AML-193 (cell line): ENCODE measurements at regions not wholly inside any gene's neighbourhood (a gene's known extent, or its start where the extent isn't known, plus 50 kb on each side); places are given as distances from the start of the nearest gene placed in this dataset.
"Not testable (repeated sequence)": the region's sequence is repeated elsewhere in the genome, so short reads cannot be mapped to it uniquely, and the experiment has no call there.

Source experiments
- DNase-seq, 2 experiments: peaks; one replicate each; lab custom pipeline; 2025; lab: John Stamatoyannopoulos, UW

DNA sequence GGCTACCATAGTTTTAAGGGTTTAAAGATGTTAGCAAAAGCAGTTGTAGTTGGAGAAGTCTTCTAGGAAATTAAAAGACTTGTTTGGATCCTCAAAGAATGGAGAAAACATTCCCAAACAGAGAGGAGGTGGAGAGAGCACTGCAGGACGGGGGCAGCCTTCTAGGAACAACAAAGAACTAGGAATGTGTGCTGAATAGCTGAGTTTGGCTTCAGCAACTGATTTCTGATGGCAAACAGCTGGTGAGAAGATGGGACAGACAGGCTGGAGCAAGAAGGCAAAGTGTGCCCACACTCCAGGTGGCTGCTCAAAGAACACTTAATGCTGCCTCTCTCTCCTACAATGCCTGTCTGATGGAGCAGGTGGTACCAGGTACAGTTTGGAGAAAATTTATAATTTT lies 1331.1 kb downstream of the ADGRL3 start:
- no peak for DNase-seq

DNA sequence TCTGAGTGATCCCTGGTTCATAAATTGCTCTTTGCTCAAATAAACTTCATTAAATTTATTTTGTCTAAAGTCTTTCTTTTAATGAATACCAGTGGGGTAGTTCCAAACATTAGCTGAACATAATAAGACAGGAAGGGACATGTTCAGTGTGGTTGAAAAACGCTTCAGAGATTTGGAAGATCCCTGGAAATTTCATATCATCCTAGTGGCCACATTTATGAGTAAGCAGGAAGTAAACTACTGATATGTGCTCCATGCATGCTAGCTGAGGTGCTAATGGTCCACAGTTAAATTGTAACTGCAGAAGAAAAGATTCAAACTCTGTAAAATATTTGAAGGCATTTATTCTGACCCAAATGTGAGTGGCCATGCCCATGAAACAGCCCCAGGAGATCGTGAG lies 1328.7 kb downstream of the ADGRL3 start:
- DNase-seq, result no peak

DNA sequence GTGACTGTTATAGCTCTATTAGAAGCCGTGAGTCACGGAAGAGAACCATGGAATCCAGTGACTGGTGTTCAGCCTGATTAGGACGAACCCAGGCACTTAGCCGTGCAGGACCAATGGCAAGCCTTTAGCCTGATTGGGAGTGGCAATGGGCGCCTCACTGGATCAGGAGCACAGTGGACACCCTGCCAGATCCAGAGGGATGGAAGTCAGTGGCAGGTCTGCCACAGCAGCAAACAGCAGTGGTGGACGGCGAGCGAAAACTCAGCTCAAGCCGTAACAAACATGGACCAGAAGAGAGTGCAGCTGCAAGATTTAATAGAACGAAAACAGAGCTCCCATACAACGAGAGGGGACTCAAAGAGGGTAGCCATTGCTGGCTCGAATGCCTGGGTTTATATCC lies 1326.5 kb downstream of the ADGRL3 start:
- DNase-seq, result no peak

DNA sequence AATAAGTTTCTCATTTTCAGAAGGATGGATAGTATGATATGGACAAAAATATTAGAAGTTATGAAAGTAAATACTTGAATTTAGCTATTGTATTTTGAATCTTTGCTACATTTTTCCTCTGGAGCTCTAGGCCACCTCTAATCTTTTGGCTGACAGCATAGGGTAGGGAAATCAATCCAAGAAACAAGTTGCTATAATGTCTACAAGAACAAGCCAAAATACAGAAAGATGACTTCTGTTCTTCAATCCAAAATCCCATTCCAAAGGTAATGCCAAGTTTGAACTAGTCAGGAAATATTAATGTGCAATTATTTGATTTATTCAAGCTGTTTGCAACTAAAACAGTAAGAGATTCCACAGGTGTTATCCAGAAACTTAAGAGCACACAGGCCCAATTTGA lies 1323.1 kb downstream of the ADGRL3 start:
- DNase-seq, result no peak

DNA sequence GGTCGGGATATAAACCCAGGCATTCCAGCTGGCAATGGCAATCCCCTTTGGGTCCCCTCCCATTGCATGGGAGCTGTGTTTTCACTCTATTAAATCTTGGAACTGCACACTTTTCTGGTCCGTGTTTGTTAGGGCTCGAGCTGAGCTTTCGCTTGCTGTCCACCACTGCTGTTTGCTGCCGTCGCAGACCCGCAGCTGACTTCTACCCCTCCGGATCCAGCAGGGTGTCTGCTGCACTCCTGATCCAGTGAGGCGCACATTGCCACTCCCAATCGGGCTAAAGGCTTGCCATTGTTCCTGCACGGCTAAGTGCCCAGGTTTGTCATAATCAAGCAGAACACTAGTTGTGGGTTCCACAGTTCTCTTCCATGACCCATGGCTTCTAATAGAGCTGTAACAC lies 1322.1 kb downstream of the ADGRL3 start:
- DNase-seq, result no peak

DNA sequence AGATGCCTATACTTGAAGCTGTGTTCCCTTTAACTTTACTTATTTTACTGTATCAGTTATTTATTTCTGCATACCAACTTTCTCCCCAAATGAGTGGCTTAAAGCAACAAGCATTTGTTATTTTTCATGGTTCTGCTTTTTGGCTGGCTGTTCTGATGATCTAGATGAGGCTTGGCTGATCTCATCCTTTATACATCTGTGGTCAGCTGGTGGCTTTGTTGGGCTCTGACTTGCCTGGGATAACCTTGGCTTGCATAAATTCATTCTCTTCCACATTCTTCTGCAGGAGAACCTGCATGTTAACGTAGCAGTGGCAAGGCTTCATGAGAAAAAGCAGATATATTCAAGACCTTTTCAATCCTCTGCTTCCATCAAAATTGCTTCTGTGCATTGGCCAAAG lies 1317.6 kb downstream of the ADGRL3 start:
- DNase-seq, result no peak

DNA sequence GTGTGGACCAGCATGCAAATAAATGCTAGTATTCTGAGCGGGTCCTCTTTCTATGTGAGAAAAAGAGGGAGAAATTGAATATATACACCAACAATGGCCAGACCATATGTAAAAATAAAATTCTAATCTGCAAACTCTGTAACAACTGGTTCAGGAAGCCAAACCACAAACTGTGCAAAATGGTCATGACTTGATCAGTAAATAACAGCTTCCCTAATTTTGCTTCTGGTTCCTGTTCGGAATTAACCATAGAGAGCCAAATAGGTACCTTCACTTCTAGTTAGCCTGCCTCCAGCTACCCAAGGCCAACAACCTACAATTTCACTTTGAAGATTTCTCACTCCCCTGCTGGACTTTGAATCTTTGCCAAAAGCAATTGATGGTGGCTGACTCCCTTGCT lies 1313.2 kb downstream of the ADGRL3 start:
- no peak for DNase-seq

DNA sequence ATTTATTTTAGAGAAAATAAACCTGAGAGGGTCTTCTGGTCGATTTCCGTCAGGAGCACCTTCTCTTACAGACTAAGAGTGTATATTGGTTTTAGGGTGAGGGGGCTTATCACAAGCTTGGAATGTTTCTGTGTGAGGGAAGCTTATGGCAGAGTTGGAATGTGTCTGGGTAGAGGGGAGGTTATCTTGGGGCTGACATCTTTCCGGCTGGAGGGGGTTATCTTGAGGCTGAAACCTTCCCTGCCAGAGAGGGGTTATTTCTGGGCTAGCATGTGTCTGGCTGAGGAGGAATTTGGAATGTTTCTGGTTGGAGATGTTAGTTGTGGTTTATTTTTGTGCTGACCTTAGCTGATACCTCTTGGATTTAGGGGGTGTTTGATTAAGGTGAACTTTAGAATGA lies 1312.1 kb downstream of the ADGRL3 start:
- DNase-seq, result no peak

DNA sequence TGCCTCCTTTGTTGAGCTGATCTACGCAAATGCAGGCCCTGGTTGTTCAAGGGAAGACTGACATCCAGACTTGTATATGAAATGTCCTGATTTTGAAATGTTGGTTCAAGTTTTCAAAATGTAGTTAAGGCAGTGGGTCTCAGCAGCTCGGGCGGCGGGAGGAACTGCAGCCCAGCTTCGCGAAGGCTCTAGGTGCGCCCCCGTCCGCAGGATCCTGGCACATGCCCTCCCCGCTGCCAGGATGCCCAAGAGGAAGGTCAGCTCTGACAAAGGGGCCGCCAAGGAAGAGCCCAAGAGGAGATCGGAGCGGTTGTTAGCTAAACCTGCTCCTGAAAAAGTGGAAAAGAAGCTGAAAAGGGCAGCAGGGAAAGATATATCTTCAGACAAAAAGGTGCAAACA lies 1310.1 kb downstream of the ADGRL3 start:
- DNase-seq, result no peak

DNA sequence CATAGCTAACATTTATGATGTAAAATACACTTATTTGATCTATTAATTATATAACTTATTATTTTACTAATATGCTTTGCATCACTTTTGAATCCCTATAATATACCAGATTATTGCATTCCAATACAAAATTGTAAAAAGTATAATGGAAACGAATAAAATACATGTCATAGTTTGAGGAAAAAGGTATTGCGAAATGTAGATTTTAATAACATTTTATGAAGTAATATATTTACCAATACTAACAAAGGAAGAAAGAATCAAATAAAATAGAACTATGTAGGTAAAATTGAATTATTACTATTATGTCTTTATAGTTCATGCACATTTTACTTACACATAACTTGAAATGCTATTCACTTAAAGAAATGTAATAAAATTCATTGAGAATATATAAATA lies 1300.2 kb downstream of the ADGRL3 start:
- DNase-seq, result no peak

DNA sequence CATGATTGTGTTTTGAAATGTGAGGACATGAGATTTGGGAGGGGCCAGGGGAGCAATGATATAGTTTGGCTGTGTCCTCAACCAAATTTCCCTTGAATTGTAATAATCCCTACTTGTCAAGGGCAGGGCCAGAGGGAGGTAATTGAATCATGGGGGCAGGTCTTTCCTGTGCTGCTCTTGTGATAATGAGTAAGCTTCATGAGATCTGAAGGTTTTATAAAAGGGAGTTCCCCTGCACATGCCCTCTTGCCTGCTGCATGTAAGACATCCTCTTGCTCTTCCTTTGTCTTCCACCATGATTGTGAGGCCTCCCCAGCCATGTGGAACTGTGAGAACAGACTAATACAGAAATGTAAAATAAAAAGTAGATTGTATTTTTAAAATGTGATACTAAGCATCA lies 1294.9 kb downstream of the ADGRL3 start:
- DNase-seq, result no peak

DNA sequence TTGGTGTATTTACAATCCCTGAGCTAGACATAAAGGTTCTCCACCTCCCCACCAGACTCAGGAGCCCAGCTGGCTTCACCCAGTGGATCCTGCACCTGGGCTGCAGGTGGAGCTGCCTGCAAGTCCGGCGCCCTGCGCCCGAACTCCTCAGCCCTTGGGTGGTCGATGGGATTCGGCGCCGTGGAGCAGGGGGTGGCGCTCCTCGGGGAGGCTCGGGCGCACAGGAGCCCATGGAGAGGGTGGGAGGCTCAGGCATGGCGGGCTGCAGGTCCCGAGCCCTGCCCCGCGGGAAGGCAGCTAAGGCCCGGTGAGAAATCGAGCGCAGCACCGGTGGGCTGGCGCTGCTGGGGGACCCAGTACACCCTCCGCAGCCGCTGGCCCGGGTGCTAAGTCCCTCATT lies 1291.6 kb downstream of the ADGRL3 start:
- not testable (repeated sequence) for DNase-seq

DNA sequence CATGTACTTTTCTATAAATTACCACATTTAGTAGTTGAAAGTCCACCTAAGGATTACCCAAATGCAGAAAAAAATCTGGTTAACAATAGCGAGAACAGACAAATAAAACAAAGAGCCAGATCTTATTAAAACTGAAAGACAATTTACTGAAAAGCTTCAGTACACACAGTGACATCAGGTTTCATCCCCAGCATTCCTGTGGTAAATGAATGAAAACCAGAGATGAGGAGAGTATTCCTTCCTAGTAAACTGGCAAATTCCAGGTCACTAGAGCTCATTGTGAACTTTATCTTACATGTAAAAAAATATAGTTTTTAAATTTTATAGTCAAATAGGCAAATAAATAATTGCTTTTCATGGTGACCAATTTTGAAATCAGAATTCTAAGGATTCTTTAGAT lies 1290.5 kb downstream of the ADGRL3 start:
- no peak for DNase-seq

DNA sequence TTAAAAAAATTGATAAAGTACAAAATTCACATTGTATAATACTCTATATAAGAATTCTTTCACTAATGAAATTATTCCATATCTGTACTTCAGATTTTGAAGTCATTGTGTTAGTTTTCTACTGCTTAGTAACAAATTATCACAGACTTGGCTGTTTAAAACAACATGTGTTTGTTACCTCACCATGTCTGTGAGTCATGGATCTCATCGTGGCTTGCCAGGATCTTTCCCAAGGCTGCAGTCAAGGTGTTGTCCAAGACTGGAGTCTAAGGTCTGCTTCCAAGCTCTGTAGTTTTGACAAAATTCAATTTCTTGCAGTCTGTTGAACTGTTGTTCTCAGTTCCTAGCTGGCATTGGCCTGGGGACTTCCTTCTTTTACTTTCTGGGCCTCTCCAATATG lies 1286.9 kb downstream of the ADGRL3 start:
- no peak for DNase-seq

DNA sequence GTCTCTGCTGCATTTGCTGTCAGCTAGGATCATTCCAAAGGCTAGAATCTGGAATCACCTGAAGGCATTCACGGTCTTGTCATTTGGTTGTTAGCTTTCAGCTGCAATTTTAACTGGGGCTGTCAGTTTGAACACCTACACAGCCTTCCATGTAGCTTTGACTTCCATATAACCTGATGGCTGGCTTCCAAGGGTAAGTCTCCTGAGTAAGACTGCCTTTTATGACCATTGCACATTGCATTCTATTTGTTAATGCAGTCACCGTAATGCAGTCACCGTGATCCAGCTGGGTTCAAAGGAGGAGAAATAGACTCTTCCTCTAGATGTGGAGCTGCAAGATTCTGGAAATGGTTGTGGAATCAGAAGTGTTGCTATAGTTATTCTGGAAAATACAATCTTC lies 1284.2 kb downstream of the ADGRL3 start:
- no peak for DNase-seq

DNA sequence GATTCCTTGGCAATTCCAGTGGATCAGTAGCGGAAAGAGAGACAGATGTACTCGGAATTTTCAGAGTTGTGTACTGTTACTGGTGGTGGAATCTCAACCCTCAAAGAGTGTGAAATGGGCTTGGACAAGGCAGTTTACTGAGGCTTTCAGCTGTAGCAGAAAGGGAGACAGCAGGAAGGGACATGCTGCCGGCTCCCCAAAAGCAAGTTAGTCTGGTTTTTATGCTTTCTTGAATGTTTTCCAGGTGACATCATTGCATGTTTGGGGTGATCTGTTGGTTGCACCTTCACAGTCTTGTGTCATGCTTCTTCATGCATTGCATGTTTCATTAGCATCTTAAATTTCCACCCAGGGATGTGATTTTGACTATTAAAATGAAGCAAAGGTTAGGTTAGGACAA lies 1282.2 kb downstream of the ADGRL3 start:
- no peak for DNase-seq

DNA sequence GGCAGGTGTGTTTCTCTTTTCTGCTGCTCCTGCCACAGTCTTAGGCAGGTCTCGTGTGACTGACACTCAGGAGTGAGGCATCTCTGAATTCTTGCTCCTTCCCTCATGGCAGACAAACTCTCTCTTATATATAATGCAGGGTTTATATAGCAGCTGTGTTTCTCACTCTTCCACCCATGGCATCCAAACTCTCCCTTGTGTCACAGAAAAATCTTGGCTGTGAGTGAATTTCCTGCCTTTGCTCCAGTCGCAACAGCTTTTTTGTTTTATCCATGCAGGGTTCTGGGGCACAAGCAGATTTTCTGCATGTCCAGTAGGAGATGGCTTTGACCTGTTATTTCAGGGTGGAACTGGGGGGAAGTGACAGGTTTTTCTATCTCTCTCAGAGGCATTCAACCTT lies 1275.5 kb downstream of the ADGRL3 start:
- DNase-seq, result no peak

DNA sequence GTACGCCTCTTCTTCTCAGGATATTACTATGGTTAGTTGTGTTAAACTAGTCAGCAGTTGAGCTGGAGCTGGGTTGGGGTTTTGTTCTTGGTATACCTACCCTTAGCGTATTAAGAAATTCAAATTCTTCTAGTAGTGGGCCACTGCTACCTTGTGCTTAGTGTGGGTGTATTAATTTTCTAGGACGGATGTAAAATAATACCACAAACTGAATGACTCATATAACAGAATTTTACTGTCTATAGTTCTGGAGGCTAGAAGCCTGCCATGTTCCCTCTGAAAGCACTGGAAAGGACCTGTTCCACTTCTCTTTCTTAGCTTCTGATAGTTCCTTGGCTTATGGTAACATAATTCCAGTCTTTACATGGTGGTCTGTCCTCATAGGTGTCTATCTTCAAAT lies 1274.7 kb downstream of the ADGRL3 start:
- no peak for DNase-seq

DNA sequence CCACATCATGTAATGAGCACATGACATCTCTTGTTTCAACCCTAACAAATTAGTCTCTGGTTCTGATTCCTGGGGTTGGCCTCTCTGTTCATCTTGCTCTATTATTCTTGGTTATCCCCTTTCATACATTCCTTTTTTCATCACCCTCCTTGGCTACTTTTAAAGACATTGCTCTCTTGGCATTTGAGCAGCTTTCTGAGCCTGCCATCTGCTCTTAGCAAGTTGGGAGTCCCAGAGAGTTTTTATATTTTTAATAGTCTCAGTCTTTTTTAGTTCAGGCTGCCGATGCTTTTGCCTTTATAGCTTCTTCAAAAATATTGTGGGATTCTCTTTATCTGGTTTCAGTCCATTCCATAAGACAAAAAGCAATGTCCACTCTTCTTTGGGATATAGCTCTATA lies 1270.9 kb downstream of the ADGRL3 start:
- no peak for DNase-seq

DNA sequence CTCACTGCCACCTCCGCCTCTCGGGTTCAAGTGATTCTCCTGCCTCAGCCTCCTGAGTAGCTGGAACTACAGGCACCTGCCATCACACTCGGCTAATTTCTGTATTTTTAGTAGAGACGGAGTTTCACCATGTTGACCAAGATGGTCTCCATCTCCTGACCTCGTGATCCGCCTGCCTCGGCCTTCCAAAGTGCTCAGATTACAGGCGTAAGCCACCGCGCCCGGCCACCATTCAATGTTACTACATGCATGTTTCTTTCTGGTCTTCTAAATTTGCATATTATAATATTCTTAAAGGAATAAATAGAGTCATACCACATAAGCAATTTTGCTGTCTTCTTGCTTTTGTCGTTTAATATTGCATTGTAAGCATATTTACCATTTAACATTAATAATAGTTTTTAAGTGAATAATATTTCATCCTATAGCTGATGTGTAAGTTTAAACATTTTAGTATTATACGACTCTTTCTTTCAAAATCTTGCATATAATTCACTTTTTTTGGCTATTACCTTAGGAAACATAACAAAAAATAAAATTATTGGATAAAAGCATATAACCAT lies 1270.4 kb downstream of the ADGRL3 start:
- no peak for DNase-seq

DNA sequence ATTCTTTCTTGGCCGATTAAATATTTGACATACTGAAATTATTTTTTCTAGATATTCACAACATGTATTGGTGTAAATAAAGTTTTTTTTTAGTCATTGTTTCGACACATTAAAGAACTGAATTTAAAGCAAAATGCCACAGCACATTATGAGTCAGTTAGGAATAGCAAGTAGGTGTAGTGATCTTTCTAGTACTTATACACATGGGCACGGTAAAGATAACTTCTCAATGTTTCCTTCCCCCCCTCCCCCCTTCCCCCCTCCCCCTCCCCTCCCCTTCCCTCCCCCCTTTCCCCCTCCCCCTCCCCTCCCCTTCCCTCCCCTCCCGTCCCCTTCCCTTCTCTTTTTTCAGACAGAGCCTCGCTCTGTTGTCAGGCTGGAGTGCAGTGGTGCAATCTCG lies 1269.9 kb downstream of the ADGRL3 start:
- no peak for DNase-seq

DNA sequence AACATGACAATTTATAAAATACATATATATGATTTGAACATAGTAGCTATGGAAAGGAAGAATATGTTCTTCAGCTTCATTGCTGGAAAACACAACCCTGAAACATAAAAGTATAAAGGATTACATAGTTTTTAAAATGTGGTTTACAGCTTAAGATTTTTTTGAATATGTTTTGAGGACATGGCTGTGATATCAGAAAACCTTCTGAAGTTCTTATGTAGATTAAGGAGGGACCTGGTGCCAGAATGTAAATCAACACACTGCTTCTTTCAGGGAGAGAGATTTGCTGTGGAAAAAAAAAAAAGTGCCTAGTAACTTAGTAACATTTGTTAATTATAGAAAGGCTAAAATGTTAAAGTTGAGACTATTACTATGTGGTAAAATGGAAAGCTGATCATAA lies 1261.8 kb downstream of the ADGRL3 start:
- no peak for DNase-seq

DNA sequence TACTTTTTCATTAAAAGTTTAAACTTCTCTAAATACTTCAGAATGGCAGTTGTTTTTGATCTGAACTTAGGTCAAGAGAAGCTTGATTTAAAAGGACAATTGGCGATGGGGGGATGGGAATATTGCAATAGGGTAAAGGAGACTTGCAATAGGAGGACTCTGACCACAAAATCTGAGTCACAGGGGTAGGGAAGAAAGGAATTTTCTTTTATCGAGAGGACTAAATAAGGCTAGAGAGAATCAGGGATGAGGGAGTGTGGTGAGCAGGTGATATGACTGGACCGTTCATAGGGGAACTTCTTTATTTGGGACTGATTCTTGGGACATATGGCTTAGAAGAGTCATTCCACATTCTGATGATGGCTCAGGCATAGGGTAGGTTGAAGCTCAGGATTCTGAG lies 1260.2 kb downstream of the ADGRL3 start:
- no peak for DNase-seq

DNA sequence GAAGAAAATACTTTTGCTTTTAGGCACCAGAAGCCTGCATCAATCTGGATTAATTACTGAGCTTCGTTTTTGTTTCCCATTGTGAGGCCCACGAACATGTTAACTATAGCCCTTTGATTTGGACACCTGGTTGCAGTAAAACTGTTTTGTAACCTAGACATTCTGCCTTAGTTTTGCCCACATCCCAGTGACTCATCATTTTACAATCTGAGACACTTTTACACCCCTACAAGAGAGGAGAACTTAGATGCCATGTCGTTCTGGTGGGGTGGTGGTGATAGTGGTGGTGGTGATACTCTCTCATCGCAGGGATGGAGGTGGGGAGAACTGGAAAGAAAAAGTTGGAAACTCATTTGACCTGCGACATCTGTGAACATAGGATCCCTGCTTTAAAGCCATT lies 1257.2 kb downstream of the ADGRL3 start:
- DNase-seq, result no peak

DNA sequence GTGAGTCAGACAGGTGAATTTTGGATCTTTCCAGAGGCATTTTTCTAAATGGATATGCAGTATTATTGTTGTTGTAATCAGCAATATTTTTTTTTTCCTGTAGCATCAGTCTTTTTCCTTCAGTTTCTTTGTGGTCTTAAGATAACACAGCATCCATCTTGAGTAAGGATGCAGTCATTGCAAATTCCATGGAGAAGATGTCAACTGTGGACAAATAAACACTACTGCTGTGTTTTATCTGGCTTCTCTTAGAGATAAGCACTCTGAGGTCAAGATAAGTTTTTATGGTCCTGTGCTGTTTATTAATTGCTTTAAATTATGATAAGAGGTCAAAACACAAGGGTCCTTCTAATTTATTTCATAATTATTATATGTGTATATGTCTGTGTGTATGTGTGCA lies 1255.7 kb downstream of the ADGRL3 start:
- no peak for DNase-seq
